Karpas-422 (cell line): ENCODE measurements at regions not wholly inside any gene's neighbourhood (a gene's known extent, or its start where the extent isn't known, plus 50 kb on each side); places are given as distances from the start of the nearest gene placed in this dataset.
"Not testable (repeated sequence)": the region's sequence is repeated elsewhere in the genome, so short reads cannot be mapped to it uniquely, and the experiment has no call there.

Source experiments
- DNase-seq: peaks from one replicate; pipeline ENCODE4 v3.0.0-alpha.2; 2015
- H2AFZ ChIP-seq: fragments of 200-600 bp; sonication (generic); 2 replicates; pipeline ENCODE4 v1.6.1; 2014; ENCODE audit warnings: antibody characterized with exemption, low read length, mixed read lengths
- H3K27ac ChIP-seq: fragments of 200-600 bp; sonication (generic); 2 replicates; pipeline ENCODE4 v1.5.1; 2014; ENCODE audit warnings: mild to moderate bottlenecking, low read length, moderate library complexity
- H3K27me3 ChIP-seq: fragments of 200-600 bp; sonication (generic); 2 replicates; pipeline ENCODE4 v1.6.1; 2014; ENCODE audit warnings: low read length, mixed read lengths
- H3K36me3 ChIP-seq: fragments of 200-600 bp; sonication (generic); 2 replicates; pipeline ENCODE4 v1.6.1; 2014; ENCODE audit warnings: low read length, mixed read lengths; ENCODE audit not compliant: insufficient read depth
- H3K4me1 ChIP-seq: fragments of 200-600 bp; sonication (generic); 2 replicates; pipeline ENCODE4 v1.6.1; 2014; ENCODE audit warnings: mild to moderate bottlenecking, low read length, mixed read lengths
- H3K4me2 ChIP-seq: fragments of 200-600 bp; sonication (generic); 2 replicates; pipeline ENCODE4 v1.6.1; 2014; ENCODE audit warnings: low read length, low read depth, mild to moderate bottlenecking; ENCODE audit not compliant: poor library complexity, severe bottlenecking
- H3K4me3 ChIP-seq: fragments of 200-600 bp; sonication (generic); 2 replicates; pipeline ENCODE4 v1.5.1; 2014; ENCODE audit warnings: mild to moderate bottlenecking, antibody characterized with exemption, low read length, mixed read lengths
- H3K79me2 ChIP-seq: fragments of 200-600 bp; sonication (generic); 2 replicates; pipeline ENCODE4 v1.6.1; 2014; ENCODE audit warnings: mild to moderate bottlenecking, low read length, mixed read lengths
- H3K9ac ChIP-seq: fragments of 200-600 bp; sonication (generic); 2 replicates; pipeline ENCODE4 v1.6.0; 2014; ENCODE audit warnings: low read length
- H3K9me2 ChIP-seq: fragments of 200-600 bp; sonication (generic), shearing (Covaris generic); replicated peaks from 2 replicates; pipeline ENCODE4 v1.6.0; 2014; ENCODE audit warnings: mild to moderate bottlenecking, low read length, moderate library complexity; ENCODE audit not compliant: insufficient read depth
- H3K9me3 ChIP-seq: fragments of 300-700, 200-600 bp; sonication (generic); 2 replicates; pipeline ENCODE4 v1.6.1; 2014; ENCODE audit warnings: low read length, mixed read lengths
- H4K20me1 ChIP-seq: fragments of 200-600 bp; sonication (generic); 2 replicates; pipeline ENCODE4 v1.6.1; 2014; ENCODE audit warnings: mild to moderate bottlenecking, antibody characterized with exemption, low read length, low read depth; ENCODE audit not compliant: insufficient read depth

DNA sequence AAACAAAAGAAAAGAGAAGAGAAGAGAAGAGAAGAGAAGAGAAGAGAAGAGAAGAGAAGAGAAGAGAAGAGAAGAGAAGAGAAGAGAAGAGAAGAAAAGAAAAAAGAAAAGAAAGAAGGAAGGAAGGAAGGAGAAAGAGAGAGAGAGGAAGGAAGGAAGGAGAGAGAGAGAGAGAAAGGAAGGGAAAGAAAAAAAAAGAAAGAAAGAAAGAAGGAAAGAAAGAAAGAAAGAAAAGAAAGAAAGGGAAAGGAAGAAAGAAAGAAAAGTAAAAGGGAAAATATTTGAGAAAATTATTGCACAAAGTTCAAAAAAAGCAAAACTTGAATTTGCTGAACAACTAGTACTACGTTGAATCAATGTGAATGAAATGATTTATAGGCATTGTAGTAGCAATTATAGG, 237.7 kb downstream of the RND3 start:
- H3K4me2 ChIP-seq, H2AFZ ChIP-seq, H3K4me1 ChIP-seq, H3K27ac ChIP-seq, H3K9me3 ChIP-seq, H3K4me3 ChIP-seq, H3K36me3 ChIP-seq, DNase-seq, H3K27me3 ChIP-seq, H3K79me2 ChIP-seq, H3K9me2 ChIP-seq, H3K9ac ChIP-seq, H4K20me1 ChIP-seq: not testable (repeated sequence)

DNA sequence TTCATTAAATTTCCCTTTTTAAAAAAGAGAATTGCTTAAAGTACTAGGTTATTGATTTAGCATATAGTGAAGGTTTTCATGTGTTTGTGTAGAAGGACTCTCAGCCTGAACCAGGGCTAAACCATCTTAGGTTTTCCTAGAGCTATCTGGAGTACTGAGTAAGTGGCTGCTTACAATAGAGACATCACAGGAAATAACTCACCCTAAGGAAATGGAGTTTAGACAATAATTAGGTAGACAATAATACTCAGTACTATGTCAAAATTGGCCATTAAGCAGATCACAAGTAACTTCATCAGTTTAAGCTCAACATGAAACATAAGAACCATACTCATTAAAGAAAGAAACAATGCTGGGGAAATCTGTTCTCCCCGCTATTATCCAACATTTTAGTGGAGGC, 240.0 kb downstream of the RND3 start:
- H3K27me3 ChIP-seq = no peaks in the 10 kb centered on the region
- no peaks in the 10 kb centered on the region for H3K9me3 ChIP-seq
- H2AFZ ChIP-seq = no peak overlapping the region
- H3K79me2 ChIP-seq = no peaks in the 10 kb centered on the region
- H3K4me2 ChIP-seq = no peak overlapping the region
- no peaks in the 10 kb centered on the region for H3K9me2 ChIP-seq
- DNase-seq = no peak
- no peak overlapping the region for H3K27ac ChIP-seq
- no peaks in the 10 kb centered on the region for H4K20me1 ChIP-seq
- H3K4me3 ChIP-seq = no peak overlapping the region
- H3K4me1 ChIP-seq = no peaks in the 10 kb centered on the region
- H3K36me3 ChIP-seq = no peaks in the 10 kb centered on the region
- H3K9ac ChIP-seq = no peak overlapping the region

DNA sequence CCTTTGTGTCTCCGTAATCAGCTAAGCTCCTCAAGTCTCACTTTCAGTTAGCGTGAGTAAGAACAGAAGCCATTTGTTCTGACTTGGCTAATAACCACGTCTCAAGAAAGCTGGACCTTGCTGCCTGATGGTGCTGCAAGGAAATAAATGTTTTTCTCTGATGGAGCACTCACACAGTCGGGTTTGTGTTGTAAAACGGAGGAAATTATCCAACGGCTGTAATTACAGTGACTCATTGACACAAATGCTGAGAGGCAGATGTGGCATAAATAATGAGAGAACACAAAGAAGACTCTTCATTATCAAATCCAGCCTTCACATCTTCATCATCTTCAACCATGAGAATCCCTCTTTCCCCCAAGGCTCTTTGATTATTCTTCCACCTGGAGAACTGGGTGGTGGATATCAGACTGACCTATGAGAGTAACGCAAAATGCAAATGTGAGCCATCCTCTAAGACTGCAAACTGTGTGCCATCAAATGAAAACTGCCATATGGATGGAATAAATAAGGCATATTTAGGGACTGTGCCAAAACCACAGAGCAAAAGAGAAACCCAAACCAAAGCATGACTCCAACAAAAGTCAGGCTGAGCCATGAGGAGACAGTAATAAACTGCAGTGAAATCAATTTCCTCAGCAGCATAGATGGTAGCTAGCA, 252.6 kb downstream of the RND3 start:
- no peak overlapping the region for H3K4me3 ChIP-seq
- no peak overlapping the region for H3K4me2 ChIP-seq
- DNase-seq = no peak
- no peaks in the 10 kb centered on the region for H4K20me1 ChIP-seq
- H3K36me3 ChIP-seq = no peaks in the 10 kb centered on the region
- no peaks in the 10 kb centered on the region for H3K27me3 ChIP-seq
- no peak overlapping the region for H3K27ac ChIP-seq
- H2AFZ ChIP-seq = no peak overlapping the region
- H3K79me2 ChIP-seq = no peaks in the 10 kb centered on the region
- H3K9me2 ChIP-seq = 0 out of 2 replicates have a peak, but pooled peaks cover 3% of the 10 kb centered on the region
- H3K9ac ChIP-seq = no peak overlapping the region
- H3K4me1 ChIP-seq = no peaks in the 10 kb centered on the region
- H3K9me3 ChIP-seq = no peaks in the 10 kb centered on the region

DNA sequence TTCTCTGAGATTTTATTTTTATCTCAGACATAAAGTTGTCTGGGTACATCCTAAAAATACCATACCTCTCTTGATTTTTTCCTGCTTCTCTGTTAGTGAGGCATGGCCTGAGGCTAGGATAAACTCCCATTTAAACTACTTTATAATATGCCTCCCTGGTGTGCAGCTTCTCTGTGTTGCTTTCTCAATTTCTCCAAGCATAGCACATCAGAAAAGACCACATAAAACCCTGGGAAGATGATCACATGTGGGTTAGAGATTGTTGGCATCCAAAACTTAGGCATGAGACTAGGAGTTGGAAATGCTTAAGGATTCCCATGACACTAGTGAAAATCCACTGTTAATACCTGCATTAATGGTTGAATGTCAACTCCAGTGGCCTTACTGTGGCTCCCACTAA, 254.6 kb downstream of the RND3 start:
- Histone ChIP-seq H3K9ac (no peak overlapping the region), H3K4me3 (no peak overlapping the region), H3K4me1 (no peaks in the 10 kb centered on the region), H3K79me2 (no peaks in the 10 kb centered on the region), H2AFZ (no peak overlapping the region), H3K27me3 (no peaks in the 10 kb centered on the region), H3K4me2 (no peak overlapping the region), H3K9me3 (no peaks in the 10 kb centered on the region), H3K9me2 (0 out of 2 replicates have a peak, but pooled peaks cover 3% of the 10 kb centered on the region), H4K20me1 (no peaks in the 10 kb centered on the region), H3K27ac (no peak overlapping the region), H3K36me3 (no peaks in the 10 kb centered on the region)
- no peak for DNase-seq

DNA sequence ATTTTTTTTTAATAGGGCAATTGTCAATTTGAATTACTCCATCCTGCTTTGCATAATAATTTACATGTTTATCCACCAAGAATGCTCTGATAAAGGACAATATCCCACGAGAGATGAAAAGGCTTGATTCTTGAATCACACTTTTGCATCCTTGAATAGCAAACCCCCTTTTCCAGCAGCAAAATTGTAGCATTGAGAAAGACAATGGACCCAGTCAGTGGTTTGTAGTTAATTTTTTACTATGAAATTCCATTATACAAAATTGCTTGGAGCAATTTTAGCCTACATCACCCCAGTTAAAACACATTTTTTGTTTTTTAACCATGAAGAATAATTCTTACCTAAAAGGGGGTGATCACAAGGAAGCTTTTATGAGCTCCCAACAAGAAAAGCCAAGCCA, 255.1 kb downstream of the RND3 start:
- H3K79me2 ChIP-seq = no peaks in the 10 kb centered on the region
- no peak overlapping the region for H3K4me2 ChIP-seq
- no peaks in the 10 kb centered on the region for H3K9me2 ChIP-seq
- H3K4me3 ChIP-seq = no peak overlapping the region
- no peak overlapping the region for H2AFZ ChIP-seq
- DNase-seq = no peak
- no peaks in the 10 kb centered on the region for H3K27me3 ChIP-seq
- no peaks in the 10 kb centered on the region for H4K20me1 ChIP-seq
- no peaks in the 10 kb centered on the region for H3K9me3 ChIP-seq
- no peak overlapping the region for H3K9ac ChIP-seq
- no peaks in the 10 kb centered on the region for H3K36me3 ChIP-seq
- H3K27ac ChIP-seq = no peak overlapping the region
- no peaks in the 10 kb centered on the region for H3K4me1 ChIP-seq

DNA sequence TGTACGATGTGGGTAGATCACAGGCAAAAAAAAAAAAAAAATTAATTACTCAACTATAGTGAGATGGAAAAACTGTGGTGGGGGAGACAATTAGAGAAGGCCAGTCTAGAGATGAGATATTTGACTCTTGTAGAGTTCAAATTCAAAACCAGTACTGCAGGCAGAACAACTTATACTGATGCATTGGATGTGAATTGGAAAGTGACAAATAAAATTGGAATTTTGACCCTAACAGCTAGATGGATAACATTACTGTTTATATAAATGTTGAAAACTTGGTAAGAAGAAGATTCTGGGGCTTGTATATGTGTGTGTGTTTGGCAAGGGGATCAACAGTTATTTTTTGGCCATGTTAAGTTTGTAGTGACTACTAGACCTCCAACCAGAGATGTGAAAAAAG, 256.9 kb downstream of the RND3 start:
- H3K79me2 ChIP-seq = no peaks in the 10 kb centered on the region
- no peak overlapping the region for H3K27ac ChIP-seq
- DNase-seq = no peak
- no peak overlapping the region for H2AFZ ChIP-seq
- H3K4me2 ChIP-seq = no peak overlapping the region
- H3K4me3 ChIP-seq = no peak overlapping the region
- H3K4me1 ChIP-seq = no peaks in the 10 kb centered on the region
- H3K27me3 ChIP-seq = no peaks in the 10 kb centered on the region
- no peak overlapping the region for H3K9ac ChIP-seq
- no peaks in the 10 kb centered on the region for H3K9me2 ChIP-seq
- no peaks in the 10 kb centered on the region for H3K36me3 ChIP-seq
- H4K20me1 ChIP-seq = no peaks in the 10 kb centered on the region
- H3K9me3 ChIP-seq = no peaks in the 10 kb centered on the region

DNA sequence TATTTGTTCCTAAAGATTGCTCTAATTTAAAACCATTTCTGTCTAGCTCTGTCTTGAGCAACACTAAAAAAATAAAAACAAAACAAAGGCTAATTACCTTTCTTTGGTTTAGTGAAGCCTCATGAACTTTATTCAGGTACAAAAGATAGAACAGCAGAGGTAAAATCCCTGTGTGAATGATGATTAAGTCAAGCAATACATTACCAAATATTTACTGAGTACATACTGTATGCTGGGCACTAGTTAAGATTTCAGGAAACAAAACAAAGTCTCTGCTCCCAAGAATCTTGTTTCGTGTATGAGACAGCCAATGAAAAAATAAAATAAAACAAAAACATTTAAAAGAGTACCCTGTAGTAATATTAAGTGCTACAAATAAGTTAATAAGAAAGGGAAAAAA, 257.5 kb downstream of the RND3 start:
- Histone ChIP-seq H4K20me1 (no peaks in the 10 kb centered on the region), H3K4me1 (no peaks in the 10 kb centered on the region), H3K79me2 (no peaks in the 10 kb centered on the region), H3K9ac (no peak overlapping the region), H3K9me2 (no peaks in the 10 kb centered on the region), H3K9me3 (no peaks in the 10 kb centered on the region), H3K4me2 (no peak overlapping the region), H3K27me3 (no peaks in the 10 kb centered on the region), H3K36me3 (no peaks in the 10 kb centered on the region), H2AFZ (no peak overlapping the region), H3K4me3 (no peak overlapping the region), H3K27ac (no peak overlapping the region)
- DNase-seq = no peak

DNA sequence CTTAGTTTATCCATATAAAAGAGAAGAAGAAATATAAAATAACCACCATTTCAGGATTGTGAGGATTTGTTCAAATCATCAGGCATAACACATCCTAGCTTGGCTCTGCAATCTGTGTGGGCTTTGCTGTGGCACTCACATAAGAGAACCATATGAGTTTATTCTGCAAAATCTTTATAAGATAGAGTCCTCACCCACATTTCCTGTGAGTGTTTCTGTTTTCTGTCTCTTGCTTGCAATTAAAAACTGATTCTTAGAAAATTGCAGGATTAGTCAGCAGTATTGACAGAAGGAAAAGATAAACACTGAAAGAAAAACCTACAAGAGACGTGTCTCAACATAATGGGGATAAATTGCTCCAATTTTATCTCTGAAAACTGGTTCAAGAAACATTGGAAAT, 258.5 kb downstream of the RND3 start:
- H3K9me3 ChIP-seq = no peaks in the 10 kb centered on the region
- no peaks in the 10 kb centered on the region for H3K36me3 ChIP-seq
- H3K4me1 ChIP-seq = no peaks in the 10 kb centered on the region
- no peak overlapping the region for H3K27ac ChIP-seq
- H4K20me1 ChIP-seq = no peaks in the 10 kb centered on the region
- H3K9me2 ChIP-seq = no peaks in the 10 kb centered on the region
- H3K79me2 ChIP-seq = no peaks in the 10 kb centered on the region
- H3K9ac ChIP-seq = no peak overlapping the region
- H3K4me3 ChIP-seq = no peak overlapping the region
- H3K27me3 ChIP-seq = no peaks in the 10 kb centered on the region
- no peak overlapping the region for H3K4me2 ChIP-seq
- DNase-seq = no peak
- H2AFZ ChIP-seq = no peak overlapping the region

DNA sequence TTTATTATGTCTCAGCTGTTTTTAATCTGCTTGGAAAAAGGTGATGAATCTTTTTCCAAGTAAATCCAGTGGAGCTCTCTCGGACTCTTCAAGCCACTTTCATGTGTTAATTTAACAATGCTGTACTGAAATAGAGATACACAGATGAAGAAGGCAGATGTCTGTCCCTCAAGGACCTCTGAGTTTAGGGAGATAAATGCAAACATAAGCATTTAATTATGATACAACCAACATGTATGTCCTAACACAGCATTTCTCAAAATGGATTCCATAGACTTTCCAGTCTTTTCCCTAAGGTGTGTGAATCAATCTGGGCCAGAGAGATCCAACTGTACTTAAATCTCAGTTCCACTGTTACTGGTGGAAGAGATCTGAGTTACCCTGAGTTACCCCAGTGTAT, 262.4 kb downstream of the RND3 start:
- Histone ChIP-seq H3K9ac (no peak overlapping the region), H2AFZ (no peak overlapping the region), H3K27me3 (no peaks in the 10 kb centered on the region), H3K36me3 (no peaks in the 10 kb centered on the region), H3K9me2 (no peaks in the 10 kb centered on the region), H3K4me3 (no peak overlapping the region), H3K4me1 (no peaks in the 10 kb centered on the region), H3K4me2 (no peak overlapping the region), H3K79me2 (no peaks in the 10 kb centered on the region), H3K27ac (no peak overlapping the region), H3K9me3 (no peaks in the 10 kb centered on the region), H4K20me1 (no peaks in the 10 kb centered on the region)
- DNase-seq = no peak
